HUDEP-2 (cell line): ENCODE measurements at regions not wholly inside any gene's neighbourhood (a gene's known extent, or its start where the extent isn't known, plus 50 kb on each side); places are given as distances from the start of the nearest gene placed in this dataset.
"Not testable (repeated sequence)": the region's sequence is repeated elsewhere in the genome, so short reads cannot be mapped to it uniquely, and the experiment has no call there.

Experiments
- DNase-seq, 76 experiments: peaks; one replicate each; lab custom pipeline; 2025; ENCODE audit not compliant: unreplicated experiment in 76 of 76; lab: John Stamatoyannopoulos, UW

GRCh38 chr6:74891349-74891831, 314.5 kb downstream of the COL12A1 start:
- no peak for DNase-seq

- no peak for DNase-seq
Measured at GRCh38 chr6:74889635-74890034, 316.2 kb downstream of the COL12A1 start.

DNA sequence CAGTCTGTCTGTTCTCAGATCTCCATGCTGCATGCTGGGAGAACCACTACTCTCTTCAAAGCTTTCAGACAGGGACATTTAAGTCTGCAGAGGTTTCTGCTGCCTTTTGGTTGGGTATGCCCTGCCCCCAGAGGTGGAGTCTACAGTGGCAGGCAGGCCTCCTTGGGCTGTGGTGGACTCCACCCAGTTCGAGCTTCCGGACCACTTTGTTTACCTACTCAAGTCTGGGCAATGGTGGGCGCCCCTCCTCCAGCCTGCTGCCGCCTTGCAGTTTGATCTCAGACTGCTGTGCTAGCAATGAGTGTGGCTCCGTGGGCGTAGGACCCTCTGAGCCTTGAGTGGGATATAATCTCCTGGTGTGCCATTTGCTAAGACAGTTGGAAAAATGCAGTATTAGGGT, 317.1 kb downstream of the COL12A1 start:
- DNase-seq = not testable (repeated sequence)

- DNase-seq = no peak
Measured at GRCh38 chr6:74879976-74880375, 325.9 kb downstream of the COL12A1 start.

DNA sequence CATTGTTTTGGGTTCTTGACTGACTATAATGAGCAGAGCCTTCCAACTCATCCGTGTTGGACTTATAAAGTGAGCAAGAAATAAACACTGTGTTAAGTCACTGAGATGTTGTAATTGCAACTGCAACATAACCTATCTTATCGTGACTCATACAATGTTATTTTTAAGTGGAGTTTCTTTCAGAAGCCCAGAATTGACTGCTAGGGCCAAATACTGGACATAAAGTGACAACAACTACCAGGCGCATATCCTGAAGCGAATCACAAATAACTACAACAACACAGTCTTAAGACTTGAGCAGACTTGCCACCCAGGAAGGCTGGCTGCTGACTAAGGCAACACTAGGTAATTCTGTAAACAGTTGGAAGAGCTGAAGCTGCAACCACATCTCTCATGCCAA, 326.6 kb downstream of the COL12A1 start:
- DNase-seq = no peak

- no peak for DNase-seq
Measured at GRCh38 chr6:74875193-74875592, 330.7 kb downstream of the COL12A1 start.

GRCh38 chr6:74872754-74873476, 332.9 kb downstream of the COL12A1 start:
- no peak for DNase-seq

- no peak for DNase-seq
Measured at GRCh38 chr6:74871757-74872156, 334.1 kb downstream of the COL12A1 start.

GRCh38 chr6:74870403-74870802, 335.4 kb downstream of the COL12A1 start:
- peak in 1 of 76 experiments; percentile 0 for DNase-seq

DNA sequence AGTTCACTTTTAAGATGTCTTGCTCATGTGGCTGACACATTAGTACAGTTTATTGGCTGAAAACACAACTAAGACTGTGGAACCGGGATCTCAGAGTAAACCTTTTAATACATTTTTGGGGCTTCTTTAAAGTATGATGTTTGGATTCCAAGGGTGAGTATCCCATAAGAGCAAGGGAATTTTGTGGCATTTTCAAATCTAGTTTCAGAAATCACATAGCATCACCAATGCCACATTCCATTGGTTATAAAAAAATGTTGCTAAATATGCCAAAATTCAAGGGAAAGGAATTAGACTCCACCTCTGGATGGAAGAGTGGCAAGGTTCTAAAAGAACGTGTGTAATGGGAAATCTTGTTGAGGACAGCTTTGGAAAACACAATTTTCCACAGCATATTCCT, 338.6 kb downstream of the COL12A1 start:
- DNase-seq = no peak

- DNase-seq = no peak
Measured at GRCh38 chr6:74863968-74864367, 341.9 kb downstream of the COL12A1 start.

DNA sequence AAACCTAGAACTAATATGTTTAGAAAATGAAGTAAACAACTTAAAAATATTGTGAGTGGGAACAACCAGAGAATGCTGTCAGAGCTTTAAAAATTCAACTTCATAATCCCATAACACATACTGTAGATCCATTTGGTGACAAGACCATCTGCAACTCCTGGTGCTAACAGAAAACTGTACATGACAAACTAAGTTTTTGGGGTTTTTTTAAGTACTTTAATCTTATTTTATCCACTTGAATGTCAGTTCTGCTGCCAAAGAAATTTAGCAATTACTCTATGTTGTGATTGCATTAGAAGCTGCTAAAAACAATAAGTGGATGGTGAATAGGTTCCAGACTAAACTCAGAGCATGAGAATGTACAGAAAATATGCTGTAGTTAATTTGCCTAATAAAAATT, 345.4 kb downstream of the COL12A1 start:
- DNase-seq = no peak

- no peak for DNase-seq
Measured at GRCh38 chr6:74857157-74857556, 348.7 kb downstream of the COL12A1 start.

GRCh38 chr6:74853991-74854390, 351.9 kb downstream of the COL12A1 start:
- DNase-seq = no peak

- DNase-seq = no peak
Measured at GRCh38 chr6:74851596-74851995, 354.3 kb downstream of the COL12A1 start.

- DNase-seq = no peak
Measured at GRCh38 chr6:74840953-74841352, 364.9 kb downstream of the COL12A1 start.

DNA sequence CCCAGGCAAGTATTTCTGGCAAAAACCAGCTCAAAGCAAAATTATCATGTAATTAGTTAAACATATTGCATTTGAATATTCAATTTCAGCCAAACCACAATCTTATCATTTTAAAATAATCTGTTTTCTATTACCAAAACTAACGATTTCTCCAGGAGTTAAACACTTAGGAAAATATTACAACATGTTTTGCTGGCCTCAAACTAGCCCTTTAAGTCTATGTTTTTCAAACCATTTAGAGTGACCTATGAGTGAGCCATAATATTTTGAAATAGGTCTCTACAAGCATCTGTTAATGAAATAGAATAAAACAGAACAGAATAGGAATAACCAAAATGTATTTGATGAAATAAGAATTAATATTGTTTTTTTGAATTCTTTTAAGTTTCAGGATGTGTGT, 370.9 kb downstream of the COL12A1 start:
- DNase-seq = no peak

GRCh38 chr6:74826263-74826662, 379.6 kb downstream of the COL12A1 start:
- no peak for DNase-seq

- DNase-seq = no peak
Measured at GRCh38 chr6:74814440-74814839, 391.4 kb downstream of the COL12A1 start.

DNA sequence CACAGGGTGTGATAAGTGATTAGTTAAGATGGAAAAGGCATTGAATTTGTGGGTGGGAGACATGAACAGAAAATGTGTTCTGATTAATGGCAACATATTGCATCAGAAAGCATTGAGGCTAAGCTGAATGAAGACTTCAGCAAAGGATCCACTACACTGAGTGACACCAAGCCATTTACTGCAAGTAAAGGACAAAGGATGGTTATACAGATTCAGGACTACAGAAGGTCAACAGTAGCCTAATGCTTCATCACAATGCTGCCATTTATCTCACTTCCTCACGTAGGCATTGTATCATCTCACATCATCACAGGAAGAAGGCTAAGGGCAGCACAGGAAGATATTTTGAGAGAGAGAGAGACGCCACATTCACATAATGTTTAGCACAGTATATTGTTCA, 398.2 kb downstream of the COL12A1 start:
- no peak for DNase-seq

DNA sequence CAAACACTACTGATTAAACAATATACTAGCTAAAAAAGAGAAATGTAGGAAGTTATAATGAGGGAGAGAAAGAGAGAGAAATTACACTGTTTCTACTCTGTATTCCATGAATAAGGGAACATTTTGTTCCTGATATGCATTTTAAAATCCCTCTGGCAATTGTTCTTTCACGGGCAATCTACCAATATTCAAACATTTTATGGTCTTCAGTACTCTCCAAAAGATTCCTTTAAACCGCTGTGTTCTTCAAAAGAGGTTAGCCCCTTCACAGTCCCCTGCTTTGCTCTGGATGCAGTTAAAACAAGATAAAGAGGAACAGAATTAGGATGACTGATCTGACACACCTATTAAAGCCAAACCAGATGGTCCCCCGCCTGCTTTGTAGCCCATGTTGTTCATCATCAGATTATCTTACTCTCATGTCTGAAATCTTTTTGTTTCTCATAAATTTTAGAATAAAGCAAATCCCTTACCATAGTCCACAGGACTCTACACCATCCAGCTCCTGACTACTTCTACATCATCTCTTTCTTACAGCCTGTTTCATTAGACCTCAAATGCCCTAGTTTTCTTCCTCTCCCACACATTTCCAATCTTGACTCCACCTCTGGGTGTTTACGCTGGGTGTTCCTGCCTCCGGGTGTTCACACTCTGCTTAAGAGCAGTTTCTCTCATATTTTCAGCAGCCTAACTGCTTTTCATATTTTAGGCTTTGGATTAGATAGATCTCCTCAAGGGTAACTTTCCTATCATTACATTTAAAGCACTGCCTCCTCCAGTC, 399.7 kb downstream of the COL12A1 start:
- no peak for DNase-seq

- DNase-seq = no peak
Measured at GRCh38 chr6:74798302-74798701, 407.6 kb downstream of the COL12A1 start.
